ENCODE measurements at regions not wholly inside any gene's neighbourhood (a gene's known extent, or its start where the extent isn't known, plus 50 kb on each side); places are given as distances from the start of the nearest gene placed in this dataset.

DNA sequence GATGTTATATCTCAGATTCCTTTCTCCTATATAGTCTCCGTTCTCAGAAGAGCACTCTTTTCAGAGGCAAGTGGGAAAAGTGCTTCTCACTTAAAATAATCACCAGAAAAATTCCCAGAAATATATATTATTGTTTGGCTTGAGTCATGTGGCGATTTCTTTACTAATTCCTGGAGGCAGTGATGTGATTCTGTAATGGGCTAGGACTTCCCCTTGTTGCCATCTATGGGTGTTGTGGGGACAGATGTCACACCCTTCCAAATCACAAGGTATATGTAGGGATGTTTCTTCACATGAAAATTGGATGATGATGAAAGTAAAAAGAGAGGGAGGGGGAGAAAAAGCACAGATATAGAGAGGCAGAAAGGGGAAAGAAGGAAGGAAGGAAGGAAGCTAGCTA is 553.4 kb downstream of the PPP4R3C start:
- no peak for TF ChIP-seq CTCF (IDR thresholded peaks at IDR 0.05 in 8 of 11, conservative IDR thresholded peaks at IDR 0.05 in 3 of 11)
- TF ChIP-seq POLR2A (IDR thresholded peaks at IDR 0.05) = no peak
- no peak for TF ChIP-seq POLR2AphosphoS5 (IDR thresholded peaks at IDR 0.05)
